HG02763 (cell line): ENCODE measurements at regions not wholly inside any gene's neighbourhood (a gene's known extent, or its start where the extent isn't known, plus 50 kb on each side); places are given as distances from the start of the nearest gene placed in this dataset.
"Not testable (repeated sequence)": the region's sequence is repeated elsewhere in the genome, so short reads cannot be mapped to it uniquely, and the experiment has no call there.

Source experiments
- ATAC-seq: cut with Tn5 transposase; IDR thresholded peaks from one replicate; pipeline ENCODE4 v1.9.1; 2021; ENCODE audit warnings: mild to moderate bottlenecking, moderate library complexity; ENCODE audit not compliant: unreplicated experiment

DNA sequence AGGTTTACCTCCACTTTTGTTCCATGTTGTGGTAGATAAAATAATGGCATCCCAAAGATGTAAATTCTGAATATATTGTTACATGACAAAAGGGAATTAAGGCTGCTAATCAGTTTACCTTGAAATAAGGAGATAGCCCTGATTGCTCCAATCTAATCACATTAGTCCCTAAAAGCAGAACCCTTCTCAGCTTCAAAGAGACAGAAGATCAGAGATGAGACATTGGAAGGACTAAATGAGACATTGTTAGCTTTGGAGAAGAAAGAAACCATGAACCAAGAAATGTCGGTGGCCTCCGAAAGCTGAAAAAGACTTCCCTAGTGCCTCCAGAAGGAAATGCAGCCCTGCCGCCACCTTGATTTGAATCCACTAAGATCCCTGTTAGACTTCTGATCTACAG is 82.8 kb upstream of the PARP8 start:
- no peak for ATAC-seq

- not testable (repeated sequence) for ATAC-seq
These were observed 78.0 kb upstream of the PARP8 start for GRCh38 chr5:50588471-50588870.

GRCh38 chr5:50590444-50591189 is 75.8 kb upstream of the PARP8 start:
- ATAC-seq, result not testable (repeated sequence)

DNA sequence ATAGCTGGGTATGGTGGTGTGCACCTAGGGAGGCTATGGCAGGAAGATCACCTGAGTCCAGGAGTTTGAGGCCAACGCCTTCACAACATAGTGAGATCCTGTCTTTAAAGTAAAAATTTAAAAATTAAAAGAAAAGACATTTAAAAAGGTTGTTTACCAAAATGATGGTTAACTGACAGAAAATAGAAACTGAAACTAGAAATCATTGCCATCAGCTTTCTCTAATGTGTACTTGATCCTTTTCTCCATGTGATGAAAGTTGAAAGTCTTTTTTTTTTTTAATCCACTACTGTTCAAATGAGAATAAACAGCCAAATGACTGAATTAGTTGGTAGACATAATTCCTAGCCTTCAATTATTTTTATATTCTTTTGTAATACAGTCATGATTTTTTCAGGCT is 75.1 kb upstream of the PARP8 start:
- ATAC-seq, result not testable (repeated sequence)

DNA sequence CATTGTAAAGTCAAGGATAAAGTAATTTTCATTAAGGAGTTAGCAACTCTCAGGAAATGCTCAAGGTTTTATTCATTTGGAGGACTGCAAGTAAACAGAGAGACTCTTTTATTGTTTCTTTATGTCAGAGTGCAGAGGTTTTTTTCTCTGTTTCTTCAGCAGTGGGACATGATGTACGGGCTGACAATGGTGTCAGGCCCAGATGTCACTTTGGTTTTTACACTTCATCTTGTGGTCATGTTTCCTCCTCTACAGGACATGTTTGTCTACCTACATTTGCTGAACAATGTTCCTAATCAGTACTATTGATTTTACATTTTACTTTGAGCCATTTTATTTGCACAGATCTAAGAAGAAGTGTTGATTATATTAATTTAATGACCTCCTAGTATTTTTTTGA is 72.8 kb upstream of the PARP8 start:
- no peak for ATAC-seq

GRCh38 chr5:50595199-50595598 is 71.2 kb upstream of the PARP8 start:
- no peak for ATAC-seq

GRCh38 chr5:50601576-50601975 is 64.9 kb upstream of the PARP8 start:
- ATAC-seq, result not testable (repeated sequence)

GRCh38 chr5:50606179-50606578 is 60.3 kb upstream of the PARP8 start:
- ATAC-seq, result no peak

- ATAC-seq, result not testable (repeated sequence)
These were observed 59.0 kb upstream of the PARP8 start for GRCh38 chr5:50607456-50607855.

DNA sequence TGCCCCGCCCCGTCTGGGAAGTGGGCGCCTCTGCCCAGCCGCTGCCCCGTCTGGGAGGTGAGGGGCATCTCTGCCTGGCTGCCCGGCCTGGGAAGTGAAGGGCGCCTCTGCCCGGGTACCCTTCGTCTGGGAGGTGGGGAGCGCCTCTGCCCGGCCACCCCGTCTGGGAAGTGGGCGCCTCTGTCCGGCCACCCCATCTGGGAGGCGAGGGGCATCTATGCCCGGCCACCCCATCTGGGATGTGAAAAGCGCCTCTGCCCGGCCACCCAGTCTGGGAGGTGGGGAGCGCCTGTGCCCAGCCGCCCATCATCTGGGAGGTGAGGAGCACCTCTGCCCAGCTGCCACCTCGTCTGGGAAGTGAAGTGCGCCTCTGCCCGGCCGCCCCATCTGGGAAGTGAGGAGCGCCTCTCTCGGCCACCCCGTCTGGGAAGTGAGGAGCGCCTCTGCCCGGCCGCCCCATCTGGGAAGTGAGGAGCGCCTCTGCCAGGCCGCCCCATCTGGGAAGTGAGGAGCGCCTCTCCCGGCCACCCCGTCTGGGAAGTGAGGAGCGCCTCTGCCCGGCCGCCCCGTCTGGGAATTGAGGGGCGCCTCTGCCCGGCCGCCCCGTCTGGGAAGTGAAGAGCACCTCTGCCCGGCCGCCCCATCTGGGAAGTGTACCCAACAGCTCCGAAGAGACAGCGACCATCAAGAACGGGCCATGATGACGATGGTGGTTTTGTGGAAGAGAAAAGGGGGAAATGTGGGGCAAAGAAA is 58.3 kb upstream of the PARP8 start:
- not testable (repeated sequence) for ATAC-seq

- not testable (repeated sequence) for ATAC-seq
These were observed 53.4 kb upstream of the PARP8 start for GRCh38 chr5:50613057-50613456.
